Body of pancreas (tissue), 4 donors: ENCODE measurements at regions not wholly inside any gene's neighbourhood (a gene's known extent, or its start where the extent isn't known, plus 50 kb on each side); places are given as distances from the start of the nearest gene placed in this dataset.

Source experiments
- ATAC-seq: fragments of 150-250 bp; one replicate; pipeline ENCODE4 v1.9.1; 2016
- DNase-seq, 4 donors: peaks; one replicate each; pipeline ENCODE4 v3.0.0-alpha.2; 2019
- H3K27ac ChIP-seq, 4 donors: fragments of 200-600 bp; sonication (generic); 1 replicate in 3 of 4; 2 replicates in 1 of 4; pipeline versions ENCODE4 v1.5.1 to v1.6.1; 2016 to 2019; ENCODE audit warnings: mild to moderate bottlenecking in 1 of 4, mixed read lengths in 1 of 4, moderate library complexity in 1 of 4
- H3K27me3 ChIP-seq, 2 donors: fragments of 200-600 bp; sonication (generic); one replicate each; pipeline ENCODE4 v1.6.0; 2016; ENCODE audit warnings: mild to moderate bottlenecking in 1 of 2
- H3K36me3 ChIP-seq, 2 donors: fragments of 200-600 bp; sonication (generic); replicated peaks in 1 of 2; 2 replicates each; pipeline ENCODE4 v1.5.1; 2016; ENCODE audit warnings: low read depth in 2 of 2; ENCODE audit not compliant: insufficient read depth in 1 of 2
- H3K4me1 ChIP-seq: fragments of 200-600 bp; sonication (generic); one replicate; pipeline ENCODE4 v1.6.0; 2016
- H3K4me3 ChIP-seq, 2 donors: fragments of 200-600 bp; sonication (generic); 1 replicate in 1 of 2; 2 replicates in 1 of 2; pipeline ENCODE4 v1.5.1; 2016 to 2019
- H3K9me3 ChIP-seq, 3 donors: fragments of 200-600 bp; sonication (generic); 1 replicate in 2 of 3; 2 replicates in 1 of 3; pipeline ENCODE4 v1.5.1; 2016
- CTCF ChIP-seq, 7 experiments: fragments of 450-650 bp in 4 of 7; fragments of 200-600 bp in 3 of 7; sonication (generic) in 3 of 7; IDR thresholded peaks; one replicate each; pipeline ENCODE4 v1.5.1; 2016 to 2019; ENCODE audit warnings: antibody characterized with exemption in 7 of 7
- POLR2A ChIP-seq, 3 donors: fragments of 450-650 bp; IDR thresholded peaks; one replicate each; pipeline ENCODE4 v1.6.1; 2016; ENCODE audit warnings: antibody characterized with exemption in 3 of 3, mild to moderate bottlenecking in 2 of 3
- WGBS, 2 donors: methylation state at CpG; one replicate each; pipeline ENCODE4 v1.1.5; 2017; 5-methylcytosine and 5-hydroxymethylcytosine counted together
- intact Hi-C: fragments of 100-400 bp; cut with DNase I; formaldehyde crosslinking; loops from one replicate; pipeline ENCODE4 v1.15.1; 2023

GRCh38 chr7:34488766-34489165 lies 169.3 kb upstream of the NPSR1 start:
- no peaks in the 10 kb centered on the region for H3K9me3 ChIP-seq
- no peak for DNase-seq
- ATAC-seq: no peak
- H3K36me3 ChIP-seq: no peaks in the 10 kb centered on the region
- H3K27ac ChIP-seq: no peak overlapping the region
- H3K4me3 ChIP-seq: no peak overlapping the region
- H3K27me3 ChIP-seq: no peaks in the 10 kb centered on the region
- intact Hi-C loops: no loop called here
- H3K4me1 ChIP-seq: peaks cover 2% of the 10 kb centered on the region
- TF ChIP-seq CTCF (IDR thresholded peaks at IDR 0.05) (no peak), POLR2A (IDR thresholded peaks at IDR 0.05) (no peak)
- WGBS, 2 donors: 61 to 62% methylated on average over 4 of the region's 4 CpGs

- H3K4me1 ChIP-seq: peaks cover 6% of the 10 kb centered on the region
- TF ChIP-seq CTCF (IDR thresholded peaks at IDR 0.05) (no peak), POLR2A (IDR thresholded peaks at IDR 0.05) (no peak)
- no peaks in the 10 kb centered on the region for H3K36me3 ChIP-seq
- H3K4me3 ChIP-seq: no peak overlapping the region
- DNase-seq (no peak), ATAC-seq (no peak)
- H3K27me3 ChIP-seq: no peaks in the 10 kb centered on the region
- H3K27ac ChIP-seq: no peak overlapping the region
- intact Hi-C loops: no loop called here
- 92 to 95% methylated on average over 3 of the region's 3 CpGs for WGBS, 2 donors
- no peaks in the 10 kb centered on the region for H3K9me3 ChIP-seq
These were observed 166.1 kb upstream of the NPSR1 start for GRCh38 chr7:34491899-34492298.

- peak; percentile 52 for ATAC-seq
These were observed 164.3 kb upstream of the NPSR1 start for GRCh38 chr7:34493752-34494151.

GRCh38 chr7:34497153-34497777 lies 160.8 kb upstream of the NPSR1 start:
- H3K4me1 ChIP-seq: peaks cover 6% of the 10 kb centered on the region
- DNase-seq: no peak
- no peak for TF ChIP-seq POLR2A (IDR thresholded peaks at IDR 0.05)
- TF ChIP-seq CTCF (IDR thresholded peaks at IDR 0.05): no peak
- no peak overlapping the region for H3K4me3 ChIP-seq
- 71 to 75% methylated on average over 4 of the region's 4 CpGs for WGBS, 2 donors
- no peaks in the 10 kb centered on the region for H3K27me3 ChIP-seq
- intact Hi-C loops: no loop called here
- no peaks in the 10 kb centered on the region for H3K9me3 ChIP-seq
- no peak for ATAC-seq
- H3K36me3 ChIP-seq: no peaks in the 10 kb centered on the region
- no peak overlapping the region for H3K27ac ChIP-seq

More at GRCh38 chr7:34493752-34494151, 164.3 kb upstream of the NPSR1 start:
- peaks cover 6% of the 10 kb centered on the region for H3K4me1 ChIP-seq
- peak in 1 of 4 donors; percentile 2 for DNase-seq
- TF ChIP-seq CTCF (IDR thresholded peaks at IDR 0.05) (no peak), POLR2A (IDR thresholded peaks at IDR 0.05) (no peak)
- no peak overlapping the region for H3K4me3 ChIP-seq
- H3K27ac ChIP-seq: no peak overlapping the region
- 32 to 41% methylated on average over 4 of the region's 4 CpGs for WGBS, 2 donors
- no peaks in the 10 kb centered on the region for H3K27me3 ChIP-seq
- intact Hi-C loops: no loop called here
- no peaks in the 10 kb centered on the region for H3K9me3 ChIP-seq
- H3K36me3 ChIP-seq: no peaks in the 10 kb centered on the region

- H3K9me3 ChIP-seq: no peaks in the 10 kb centered on the region
- no peaks in the 10 kb centered on the region for H3K36me3 ChIP-seq
- 35 to 43% methylated on average over 1 of the region's 1 CpG for WGBS, 2 donors
- intact Hi-C loops: no loop called here
- H3K27ac ChIP-seq: no peak overlapping the region
- H3K4me1 ChIP-seq: no peaks in the 10 kb centered on the region
- no peak overlapping the region for H3K4me3 ChIP-seq
- H3K27me3 ChIP-seq: no peaks in the 10 kb centered on the region
- DNase-seq (no peak), ATAC-seq (no peak)
- no peak for TF ChIP-seq CTCF (IDR thresholded peaks at IDR 0.05)
- TF ChIP-seq POLR2A (IDR thresholded peaks at IDR 0.05): no peak
These were observed 156.9 kb upstream of the NPSR1 start for GRCh38 chr7:34501156-34501555.
